ENCODE measurements at regions not wholly inside any gene's neighbourhood (a gene's known extent, or its start where the extent isn't known, plus 50 kb on each side); places are given as distances from the start of the nearest gene placed in this dataset.

DNA sequence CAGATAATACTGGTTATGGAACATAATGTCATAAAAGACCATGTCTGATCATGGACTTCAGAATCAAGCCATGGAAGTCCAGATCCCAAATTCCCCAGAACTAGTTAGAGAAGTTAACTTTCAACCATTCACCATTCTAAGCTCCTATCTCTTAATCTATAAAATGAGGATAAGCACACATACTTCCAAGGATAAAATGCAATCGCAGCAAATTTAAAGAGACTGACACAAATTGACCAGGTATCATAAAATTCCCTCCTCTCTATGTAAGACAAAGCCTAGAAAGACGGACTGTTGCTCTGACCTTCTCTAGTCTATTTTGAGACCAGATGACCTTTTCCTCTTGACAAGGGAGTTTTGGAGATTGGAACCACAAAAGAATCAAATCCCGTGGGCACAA is 426.7 kb downstream of the PLPP3 start:
- Mint-ChIP-seq H3K9me3 (ENCODE audit: unreplicated experiment) (no peaks in the 10 kb centered on the region), H3K36me3 (ENCODE audit: low read depth, unreplicated experiment) (no peaks in the 10 kb centered on the region), H3K27me3 (ENCODE audit: unreplicated experiment) (no peaks in the 10 kb centered on the region), H3K4me3 (ENCODE audit: unreplicated experiment) (no peak overlapping the region), H3K27ac (ENCODE audit: unreplicated experiment) (no peak overlapping the region), H3K4me1 (ENCODE audit: unreplicated experiment) (no peaks in the 10 kb centered on the region)
- no peak for DNase-seq (ENCODE audit: low spot score)
- TF ChIP-seq, protein P1, sequence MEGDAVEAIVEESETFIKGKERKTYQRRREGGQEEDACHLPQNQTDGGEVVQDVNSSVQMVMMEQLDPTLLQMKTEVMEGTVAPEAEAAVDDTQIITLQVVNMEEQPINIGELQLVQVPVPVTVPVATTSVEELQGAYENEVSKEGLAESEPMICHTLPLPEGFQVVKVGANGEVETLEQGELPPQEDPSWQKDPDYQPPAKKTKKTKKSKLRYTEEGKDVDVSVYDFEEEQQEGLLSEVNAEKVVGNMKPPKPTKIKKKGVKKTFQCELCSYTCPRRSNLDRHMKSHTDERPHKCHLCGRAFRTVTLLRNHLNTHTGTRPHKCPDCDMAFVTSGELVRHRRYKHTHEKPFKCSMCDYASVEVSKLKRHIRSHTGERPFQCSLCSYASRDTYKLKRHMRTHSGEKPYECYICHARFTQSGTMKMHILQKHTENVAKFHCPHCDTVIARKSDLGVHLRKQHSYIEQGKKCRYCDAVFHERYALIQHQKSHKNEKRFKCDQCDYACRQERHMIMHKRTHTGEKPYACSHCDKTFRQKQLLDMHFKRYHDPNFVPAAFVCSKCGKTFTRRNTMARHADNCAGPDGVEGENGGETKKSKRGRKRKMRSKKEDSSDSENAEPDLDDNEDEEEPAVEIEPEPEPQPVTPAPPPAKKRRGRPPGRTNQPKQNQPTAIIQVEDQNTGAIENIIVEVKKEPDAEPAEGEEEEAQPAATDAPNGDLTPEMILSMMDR (IDR thresholded peaks at IDR 0.05; ENCODE audit: unreplicated experiment), result no peak

DNA sequence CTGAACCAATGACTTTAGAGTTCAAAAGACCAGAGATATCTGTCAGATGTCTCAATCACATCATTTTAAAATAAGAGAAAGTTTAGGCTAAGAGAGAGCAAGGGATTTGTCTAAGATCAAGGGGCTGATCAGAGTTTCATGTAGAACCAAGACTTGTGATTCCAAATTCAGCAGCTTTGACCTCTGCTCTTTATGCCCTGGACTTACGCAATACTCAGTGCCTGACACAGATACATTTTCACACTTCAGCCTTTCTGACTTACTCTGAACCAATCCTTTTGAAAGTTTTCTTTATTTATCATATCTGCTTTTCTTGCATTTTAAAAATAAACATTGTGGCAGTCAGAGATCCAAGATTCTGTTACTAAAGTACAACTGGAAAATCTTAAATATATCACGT is 428.0 kb downstream of the PLPP3 start:
- no peak overlapping the region for H3K4me3 Mint-ChIP-seq (ENCODE audit: unreplicated experiment)
- no peaks in the 10 kb centered on the region for H3K36me3 Mint-ChIP-seq (ENCODE audit: low read depth, unreplicated experiment)
- TF ChIP-seq, protein P1 (IDR thresholded peaks at IDR 0.05; ENCODE audit: unreplicated experiment), result no peak
- H3K4me1 Mint-ChIP-seq (ENCODE audit: unreplicated experiment), result no peaks in the 10 kb centered on the region
- H3K27ac Mint-ChIP-seq (ENCODE audit: unreplicated experiment), result no peak overlapping the region
- no peaks in the 10 kb centered on the region for H3K27me3 Mint-ChIP-seq (ENCODE audit: unreplicated experiment)
- no peaks in the 10 kb centered on the region for H3K9me3 Mint-ChIP-seq (ENCODE audit: unreplicated experiment)
- no peak for DNase-seq (ENCODE audit: low spot score)

DNA sequence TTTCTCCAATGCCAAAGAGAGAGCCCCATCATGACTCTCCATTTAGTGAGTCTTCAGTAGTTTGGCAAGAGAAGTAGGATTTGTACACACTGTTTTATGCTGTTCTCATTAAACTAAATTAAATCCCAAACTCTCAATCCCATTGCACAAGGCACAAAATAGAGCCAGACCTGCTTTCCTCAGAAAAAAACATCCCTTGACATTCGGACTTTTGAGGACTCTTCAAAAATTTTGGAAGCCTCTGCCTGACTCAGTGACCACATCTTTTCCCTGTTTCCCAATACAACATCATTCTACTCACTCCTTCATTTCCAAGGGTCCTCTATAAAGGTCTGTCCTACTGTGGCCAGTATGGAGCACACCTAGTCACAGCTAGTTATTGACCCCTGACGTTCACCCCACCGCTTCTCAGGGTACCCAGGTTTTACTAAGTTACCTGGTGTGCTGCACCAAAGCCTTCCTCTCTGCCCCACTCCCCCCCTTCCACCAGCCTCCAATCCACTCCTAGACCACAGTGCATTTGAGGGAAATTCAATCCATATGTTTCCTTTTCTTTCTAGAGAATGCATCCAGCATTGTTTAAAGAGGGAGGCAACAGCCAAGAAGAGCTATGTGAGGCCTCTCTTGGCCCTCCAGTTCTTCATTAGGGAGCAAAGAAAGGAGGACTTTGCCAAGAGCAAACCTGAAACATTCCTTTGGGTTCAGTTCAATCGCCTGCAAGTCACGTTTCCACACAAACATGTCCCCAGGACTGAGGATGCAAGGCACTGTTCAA is 428.7 kb downstream of the PLPP3 start:
- DNase-seq (ENCODE audit: low spot score), result no peak
- no peaks in the 10 kb centered on the region for H3K9me3 Mint-ChIP-seq (ENCODE audit: unreplicated experiment)
- no peaks in the 10 kb centered on the region for H3K36me3 Mint-ChIP-seq (ENCODE audit: low read depth, unreplicated experiment)
- no peaks in the 10 kb centered on the region for H3K4me1 Mint-ChIP-seq (ENCODE audit: unreplicated experiment)
- no peak overlapping the region for H3K27ac Mint-ChIP-seq (ENCODE audit: unreplicated experiment)
- TF ChIP-seq, protein P1 (IDR thresholded peaks at IDR 0.05; ENCODE audit: unreplicated experiment), result no peak
- no peak overlapping the region for H3K4me3 Mint-ChIP-seq (ENCODE audit: unreplicated experiment)
- H3K27me3 Mint-ChIP-seq (ENCODE audit: unreplicated experiment), result no peaks in the 10 kb centered on the region

DNA sequence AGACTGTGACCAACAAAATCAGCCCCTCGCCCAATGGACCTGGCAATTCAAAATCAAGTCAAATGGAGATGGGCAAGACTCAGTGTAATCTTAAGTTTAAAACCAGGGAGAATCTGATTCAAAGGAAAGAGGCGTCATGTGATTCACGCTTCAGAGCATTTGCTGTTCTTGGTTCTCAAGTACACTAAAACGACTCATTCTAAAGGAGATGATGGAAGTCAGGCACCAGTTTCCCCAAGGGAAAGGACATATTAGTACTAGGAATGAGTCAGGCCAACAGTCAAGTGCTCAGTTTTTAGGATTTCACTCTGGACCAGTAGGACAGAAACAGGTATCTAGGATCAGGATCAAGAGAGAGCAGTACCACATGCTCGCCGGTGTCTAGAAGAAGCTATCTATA is 429.6 kb downstream of the PLPP3 start:
- DNase-seq (ENCODE audit: low spot score), result no peak
- no peaks in the 10 kb centered on the region for H3K4me1 Mint-ChIP-seq (ENCODE audit: unreplicated experiment)
- TF ChIP-seq, protein P1 (IDR thresholded peaks at IDR 0.05; ENCODE audit: unreplicated experiment), result no peak
- no peak overlapping the region for H3K4me3 Mint-ChIP-seq (ENCODE audit: unreplicated experiment)
- no peaks in the 10 kb centered on the region for H3K9me3 Mint-ChIP-seq (ENCODE audit: unreplicated experiment)
- no peaks in the 10 kb centered on the region for H3K36me3 Mint-ChIP-seq (ENCODE audit: low read depth, unreplicated experiment)
- H3K27ac Mint-ChIP-seq (ENCODE audit: unreplicated experiment), result no peak overlapping the region
- H3K27me3 Mint-ChIP-seq (ENCODE audit: unreplicated experiment), result no peaks in the 10 kb centered on the region

DNA sequence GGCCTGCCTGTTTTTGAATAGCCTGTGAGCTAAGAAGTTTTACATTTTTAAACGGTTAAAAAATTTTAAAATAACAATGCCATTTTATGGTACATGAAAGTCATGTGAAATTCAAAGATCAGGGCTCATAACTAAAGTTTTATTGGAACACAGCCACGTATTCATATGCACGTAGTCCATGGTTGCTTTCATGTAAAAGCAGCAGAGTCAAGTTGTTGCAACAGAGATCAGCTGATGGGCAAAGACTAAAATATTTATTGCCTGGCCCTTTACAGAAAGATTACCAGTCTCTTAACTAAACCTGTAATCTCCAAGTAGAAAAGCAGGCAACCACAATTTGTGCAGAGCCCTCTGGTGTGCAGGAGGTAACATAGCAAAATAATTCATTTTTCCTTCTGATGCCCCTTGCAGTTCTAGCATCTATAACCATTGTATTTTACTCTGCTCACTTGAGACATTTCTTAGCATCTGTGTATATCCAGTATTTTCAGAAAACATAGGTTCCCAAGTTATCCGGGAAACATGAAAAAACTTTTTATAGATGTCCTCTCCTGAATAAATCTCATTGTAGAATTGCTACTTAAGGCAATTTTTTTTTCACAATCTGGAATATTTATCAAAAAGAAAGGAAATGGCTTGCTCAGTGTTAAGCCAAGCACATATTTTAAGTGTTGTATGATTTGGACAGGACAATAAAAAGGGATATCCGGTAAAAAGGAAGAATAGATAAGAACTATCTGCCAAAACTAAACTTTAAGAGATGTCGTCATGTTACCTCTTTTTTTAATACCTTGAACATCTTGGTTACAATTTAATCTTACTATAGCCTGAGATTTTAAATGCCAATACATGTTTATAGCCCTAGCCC is 430.8 kb downstream of the PLPP3 start:
- H3K36me3 Mint-ChIP-seq (ENCODE audit: low read depth, unreplicated experiment), result no peaks in the 10 kb centered on the region
- TF ChIP-seq, protein P1 (IDR thresholded peaks at IDR 0.05; ENCODE audit: unreplicated experiment), result no peak
- no peaks in the 10 kb centered on the region for H3K27me3 Mint-ChIP-seq (ENCODE audit: unreplicated experiment)
- H3K4me1 Mint-ChIP-seq (ENCODE audit: unreplicated experiment), result no peaks in the 10 kb centered on the region
- H3K27ac Mint-ChIP-seq (ENCODE audit: unreplicated experiment), result no peak overlapping the region
- H3K4me3 Mint-ChIP-seq (ENCODE audit: unreplicated experiment), result no peak overlapping the region
- no peak for DNase-seq (ENCODE audit: low spot score)
- no peaks in the 10 kb centered on the region for H3K9me3 Mint-ChIP-seq (ENCODE audit: unreplicated experiment)

Data from endothelial cell (in vitro differentiated cells).